OCI-LY7 (cell line): ENCODE measurements at regions not wholly inside any gene's neighbourhood (a gene's known extent, or its start where the extent isn't known, plus 50 kb on each side); places are given as distances from the start of the nearest gene placed in this dataset.

Experiments
- CTCF ChIP-seq: fragments of 200-600 bp; sonication (generic); conservative IDR thresholded peaks from 2 replicates; pipeline ENCODE4 v1.5.1; 2014; ENCODE audit warnings: mild to moderate bottlenecking, antibody characterized with exemption, low read length, moderate library complexity, mixed read lengths
- EZH2phosphoT487 ChIP-seq: fragments of 200-600 bp; sonication (generic); IDR thresholded peaks from 2 replicates; pipeline ENCODE4 v1.6.1; 2018; ENCODE audit warnings: low read depth, borderline replicate concordance, mild to moderate bottlenecking, mixed run types, antibody characterized with exemption, low read length, moderate library complexity, mixed read lengths

GRCh38 chr6:91940801-91941200, 1353.9 kb upstream of the MAP3K7 start:
- TF ChIP-seq CTCF (no peak), EZH2phosphoT487 (no peak)
